K562 (cell line): ENCODE measurements at regions not wholly inside any gene's neighbourhood (a gene's known extent, or its start where the extent isn't known, plus 50 kb on each side); places are given as distances from the start of the nearest gene placed in this dataset.

Experiments
- AFF1 ChIP-seq, 2 experiments: fragments of 450-650 bp; IDR thresholded peaks; 2 replicates each; pipeline ENCODE4 v1.6.1; 2018; ENCODE audit warnings: mild to moderate bottlenecking in 2 of 2, low read depth in 1 of 2; ENCODE audit not compliant: partially characterized antibody in 2 of 2
- ATF7 ChIP-seq: fragments of 450-650 bp; IDR thresholded peaks from 2 replicates; pipeline ENCODE4 v1.7.1; 2014; ENCODE audit warnings: mild to moderate bottlenecking, moderate library complexity
- DPF2 ChIP-seq: fragments of 450-650 bp; IDR thresholded peaks from 2 replicates; pipeline ENCODE4 v1.6.1; 2016
- EGR1 ChIP-seq: fragments of 450-650 bp; conservative IDR thresholded peaks from 2 replicates; pipeline ENCODE4 v1.6.1; 2017; ENCODE audit warnings: mild to moderate bottlenecking
- KHSRP ChIP-seq: fragments of 450-650 bp; IDR thresholded peaks from 2 replicates; pipeline ENCODE4 v1.6.1; 2017
- LEF1 ChIP-seq: fragments of 450-650 bp; IDR thresholded peaks from 2 replicates; pipeline ENCODE4 v1.6.1; 2016; ENCODE audit warnings: mild to moderate bottlenecking
- NBN ChIP-seq: fragments of 450-650 bp; IDR thresholded peaks from 2 replicates; pipeline ENCODE4 v1.6.1; 2016; ENCODE audit warnings: low read depth, mild to moderate bottlenecking
- PML ChIP-seq: IDR thresholded peaks from 2 replicates; pipeline ENCODE4 v1.6.1; 2012; ENCODE audit warnings: low read length, inconsistent platforms
- SRSF3 ChIP-seq: fragments of 200-400 bp; formaldehyde crosslinking; IDR thresholded peaks from 2 replicates; pipeline ENCODE4 v1.6.1; 2016; ENCODE audit warnings: mild to moderate bottlenecking, low read length, moderate library complexity; ENCODE audit not compliant: insufficient read depth
- STAT5A ChIP-seq: IDR thresholded peaks from 2 replicates; pipeline ENCODE4 v1.6.1; 2012; ENCODE audit warnings: low read length, inconsistent platforms, borderline replicate concordance
- TEAD1 ChIP-seq, 2 experiments: fragments of 450-650 bp in 1 of 2; sonication (generic) in 1 of 2; formaldehyde crosslinking; IDR thresholded peaks; 2 replicates each; pipeline versions ENCODE4 v1.4.0 to v1.8.0; 2020 to 2022; ENCODE audit warnings: mild to moderate bottlenecking in 2 of 2, missing genetic modification reagents in 1 of 2
- USF1 ChIP-seq: sonication (generic); formaldehyde crosslinking; IDR thresholded peaks from 2 replicates; pipeline ENCODE4 v1.9.0; 2022; ENCODE audit warnings: mild to moderate bottlenecking, missing genetic modification reagents
- ZEB2 ChIP-seq: fragments of 450-650 bp; IDR thresholded peaks from 2 replicates; pipeline ENCODE4 v1.6.1; 2016
- ZNF239 ChIP-seq: fragments of 250-450 bp; sonication (Bioruptor Pico); IDR thresholded peaks from 2 replicates; pipeline ENCODE4 v1.4.0; 2020; ENCODE audit warnings: mild to moderate bottlenecking
- TF ChIP-seq, protein P1 (sequence below): sonication (generic); formaldehyde crosslinking; IDR thresholded peaks from 2 replicates; pipeline ENCODE4 v1.9.0; 2022; ENCODE audit warnings: mild to moderate bottlenecking, missing genetic modification reagents
- TF ChIP-seq, protein P2 (sequence below): fragments of 150-350 bp; IDR thresholded peaks from 2 replicates; pipeline ENCODE4 v1.6.1; 2014; ENCODE audit warnings: low read depth, mild to moderate bottlenecking, low read length, borderline replicate concordance

- TF ChIP-seq EGR1 (no peak), ATF7 (0 out of 2 replicates have a peak, but pooled peaks have one; percentile 45), TEAD1 (CRISPR knock-in tag; IDR thresholded peaks at IDR 0.05) (peak in 1 of 2 experiments; percentile 81; a peak in 2 of 4 replicates), DPF2 (peak; percentile 69), NBN (peak; percentile 77; the same call in 1 of the 2 replicates), LEF1 (peak; percentile 31; the same call in 1 of the 2 replicates), AFF1 (IDR thresholded peaks at IDR 0.05; ENCODE audit: low read depth in 1 of 2, partially characterized antibody in 2 of 2) (peak in 1 of 2 experiments; percentile 53), USF1 (peak; percentile 71), SRSF3 (no peak), PML (peak; percentile 91), KHSRP (peak; percentile 20; the same call in 1 of the 2 replicates), ZNF239 (CRISPR knock-in tag) (0 out of 2 replicates have a peak, but pooled peaks have one; percentile 24), STAT5A (peak; percentile 78), ZEB2 (0 out of 2 replicates have a peak, but pooled peaks have one; percentile 29)
- TF ChIP-seq, protein P1, sequence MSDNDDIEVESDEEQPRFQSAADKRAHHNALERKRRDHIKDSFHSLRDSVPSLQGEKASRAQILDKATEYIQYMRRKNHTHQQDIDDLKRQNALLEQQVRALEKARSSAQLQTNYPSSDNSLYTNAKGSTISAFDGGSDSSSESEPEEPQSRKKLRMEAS = no peak
- TF ChIP-seq, protein P2, sequence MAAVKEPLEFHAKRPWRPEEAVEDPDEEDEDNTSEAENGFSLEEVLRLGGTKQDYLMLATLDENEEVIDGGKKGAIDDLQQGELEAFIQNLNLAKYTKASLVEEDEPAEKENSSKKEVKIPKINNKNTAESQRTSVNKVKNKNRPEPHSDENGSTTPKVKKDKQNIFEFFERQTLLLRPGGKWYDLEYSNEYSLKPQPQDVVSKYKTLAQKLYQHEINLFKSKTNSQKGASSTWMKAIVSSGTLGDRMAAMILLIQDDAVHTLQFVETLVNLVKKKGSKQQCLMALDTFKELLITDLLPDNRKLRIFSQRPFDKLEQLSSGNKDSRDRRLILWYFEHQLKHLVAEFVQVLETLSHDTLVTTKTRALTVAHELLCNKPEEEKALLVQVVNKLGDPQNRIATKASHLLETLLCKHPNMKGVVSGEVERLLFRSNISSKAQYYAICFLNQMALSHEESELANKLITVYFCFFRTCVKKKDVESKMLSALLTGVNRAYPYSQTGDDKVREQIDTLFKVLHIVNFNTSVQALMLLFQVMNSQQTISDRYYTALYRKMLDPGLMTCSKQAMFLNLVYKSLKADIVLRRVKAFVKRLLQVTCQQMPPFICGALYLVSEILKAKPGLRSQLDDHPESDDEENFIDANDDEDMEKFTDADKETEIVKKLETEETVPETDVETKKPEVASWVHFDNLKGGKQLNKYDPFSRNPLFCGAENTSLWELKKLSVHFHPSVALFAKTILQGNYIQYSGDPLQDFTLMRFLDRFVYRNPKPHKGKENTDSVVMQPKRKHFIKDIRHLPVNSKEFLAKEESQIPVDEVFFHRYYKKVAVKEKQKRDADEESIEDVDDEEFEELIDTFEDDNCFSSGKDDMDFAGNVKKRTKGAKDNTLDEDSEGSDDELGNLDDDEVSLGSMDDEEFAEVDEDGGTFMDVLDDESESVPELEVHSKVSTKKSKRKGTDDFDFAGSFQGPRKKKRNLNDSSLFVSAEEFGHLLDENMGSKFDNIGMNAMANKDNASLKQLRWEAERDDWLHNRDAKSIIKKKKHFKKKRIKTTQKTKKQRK = no peak
These were observed 306.3 kb downstream of the ENC1 start (continued) for GRCh38 chr5:74334062-74334761.
